ENCODE measurements at regions not wholly inside any gene's neighbourhood (a gene's known extent, or its start where the extent isn't known, plus 50 kb on each side); places are given as distances from the start of the nearest gene placed in this dataset.

DNA sequence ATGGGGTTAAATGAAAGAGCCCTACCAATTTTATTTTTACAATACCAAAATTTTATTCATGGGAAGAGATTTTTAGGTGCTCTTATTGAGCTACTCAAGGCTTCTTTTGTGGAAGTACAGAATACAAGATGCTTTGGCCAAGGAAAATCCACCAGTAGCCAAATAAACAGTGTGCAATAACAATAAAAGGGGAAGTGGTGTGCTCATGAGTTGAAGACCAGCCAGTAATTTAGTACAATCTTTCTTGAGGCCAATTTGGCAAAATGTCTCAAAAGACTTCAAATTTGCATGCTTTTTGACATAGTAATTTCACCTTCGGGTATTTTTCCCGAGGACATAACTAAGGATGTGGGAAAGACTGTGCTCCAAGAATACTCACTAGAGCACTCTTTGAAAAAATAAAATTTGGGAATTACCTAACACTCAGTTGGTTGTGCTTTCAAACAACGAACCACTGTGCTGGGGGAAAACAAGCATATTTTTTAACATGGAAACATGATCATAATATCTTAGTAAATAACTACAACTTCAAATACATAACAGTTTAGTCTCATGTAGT is 294.0 kb downstream of the DIPK2A start:
- Histone ChIP-seq H3K9ac (ENCODE audit: low read depth in 2 of 2, low read length in 2 of 2) (no peak overlapping the region), H3K9me3 (no peaks in the 10 kb centered on the region), H3K27ac (no peak overlapping the region), H3K27me3 (no peaks in the 10 kb centered on the region), H3K4me1 (no peaks in the 10 kb centered on the region), H3K4me3 (no peak overlapping the region), H3K36me3 (no peaks in the 10 kb centered on the region)
- no peak for DNase-seq
- TF ChIP-seq, protein P1, sequence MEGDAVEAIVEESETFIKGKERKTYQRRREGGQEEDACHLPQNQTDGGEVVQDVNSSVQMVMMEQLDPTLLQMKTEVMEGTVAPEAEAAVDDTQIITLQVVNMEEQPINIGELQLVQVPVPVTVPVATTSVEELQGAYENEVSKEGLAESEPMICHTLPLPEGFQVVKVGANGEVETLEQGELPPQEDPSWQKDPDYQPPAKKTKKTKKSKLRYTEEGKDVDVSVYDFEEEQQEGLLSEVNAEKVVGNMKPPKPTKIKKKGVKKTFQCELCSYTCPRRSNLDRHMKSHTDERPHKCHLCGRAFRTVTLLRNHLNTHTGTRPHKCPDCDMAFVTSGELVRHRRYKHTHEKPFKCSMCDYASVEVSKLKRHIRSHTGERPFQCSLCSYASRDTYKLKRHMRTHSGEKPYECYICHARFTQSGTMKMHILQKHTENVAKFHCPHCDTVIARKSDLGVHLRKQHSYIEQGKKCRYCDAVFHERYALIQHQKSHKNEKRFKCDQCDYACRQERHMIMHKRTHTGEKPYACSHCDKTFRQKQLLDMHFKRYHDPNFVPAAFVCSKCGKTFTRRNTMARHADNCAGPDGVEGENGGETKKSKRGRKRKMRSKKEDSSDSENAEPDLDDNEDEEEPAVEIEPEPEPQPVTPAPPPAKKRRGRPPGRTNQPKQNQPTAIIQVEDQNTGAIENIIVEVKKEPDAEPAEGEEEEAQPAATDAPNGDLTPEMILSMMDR (IDR thresholded peaks at IDR 0.05): no peak
- intact Hi-C loops (cut with DNase I): no loop called here

DNA sequence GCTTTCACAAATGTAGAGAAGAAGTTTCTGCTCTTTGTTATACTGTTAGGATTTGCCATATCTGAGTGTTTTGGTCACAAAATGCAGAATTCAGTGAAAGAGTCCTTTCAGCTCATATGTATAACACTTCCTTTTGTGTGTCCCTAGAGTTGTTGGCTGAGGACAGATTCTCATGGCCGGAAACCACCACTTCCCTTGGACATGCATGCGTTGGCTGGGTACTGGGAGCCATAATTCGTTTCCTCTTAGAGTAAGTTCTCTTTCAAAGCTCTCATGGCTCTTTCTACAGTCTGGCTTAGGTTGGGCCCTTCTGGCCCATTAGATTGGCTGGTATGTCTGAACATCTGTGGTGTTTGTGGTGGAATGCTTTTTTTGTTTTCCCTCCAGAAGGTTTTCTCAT is 298.5 kb downstream of the DIPK2A start:
- Histone ChIP-seq H3K27me3 (no peaks in the 10 kb centered on the region), H3K27ac (no peak overlapping the region), H3K4me1 (no peaks in the 10 kb centered on the region), H3K9me3 (no peaks in the 10 kb centered on the region), H3K36me3 (no peaks in the 10 kb centered on the region), H3K9ac (ENCODE audit: low read depth in 2 of 2, low read length in 2 of 2) (no peak overlapping the region), H3K4me3 (no peak overlapping the region)
- no peak for DNase-seq
- intact Hi-C loops (cut with DNase I): no loop called here
- TF ChIP-seq, protein P1 (IDR thresholded peaks at IDR 0.05): no peak

DNA sequence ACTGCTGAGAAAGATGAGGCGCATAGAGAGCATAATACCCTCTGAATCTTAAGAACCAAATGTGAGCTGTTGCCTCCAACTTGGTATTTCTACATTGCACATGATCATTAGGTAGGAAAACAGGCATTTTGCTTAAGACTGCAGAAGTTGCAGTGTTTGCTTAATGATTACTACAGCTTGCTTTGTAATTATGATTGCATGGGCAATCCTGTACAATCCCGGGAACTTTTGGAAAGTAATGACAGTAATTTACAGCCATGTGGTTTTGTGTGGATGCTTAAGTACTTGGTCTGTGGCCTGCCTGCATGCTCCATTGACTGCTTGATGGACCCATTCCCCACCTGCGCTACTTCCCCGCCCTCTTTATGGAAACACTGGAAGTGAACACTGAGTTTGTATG is 301.1 kb downstream of the DIPK2A start:
- DNase-seq: no peak

GRCh38 chr3:144273601-144274000 is 302.0 kb downstream of the DIPK2A start:
- Histone ChIP-seq H3K4me3 (no peak overlapping the region), H3K4me1 (no peaks in the 10 kb centered on the region), H3K27ac (no peak overlapping the region), H3K9me3 (no peaks in the 10 kb centered on the region), H3K27me3 (no peaks in the 10 kb centered on the region), H3K36me3 (no peaks in the 10 kb centered on the region), H3K9ac (ENCODE audit: low read depth in 2 of 2, low read length in 2 of 2) (no peak overlapping the region)
- DNase-seq: no peak
- intact Hi-C loops (cut with DNase I): no loop called here
- TF ChIP-seq, protein P1 (IDR thresholded peaks at IDR 0.05): no peak

More for the DNA sequence above, 301.1 kb downstream of the DIPK2A start:
- intact Hi-C loops (cut with DNase I): no loop called here
- Histone ChIP-seq H3K27me3 (no peaks in the 10 kb centered on the region), H3K4me3 (no peak overlapping the region), H3K4me1 (no peaks in the 10 kb centered on the region), H3K9me3 (no peaks in the 10 kb centered on the region), H3K36me3 (no peaks in the 10 kb centered on the region), H3K9ac (ENCODE audit: low read depth in 2 of 2, low read length in 2 of 2) (no peak overlapping the region), H3K27ac (no peak overlapping the region)
- TF ChIP-seq, protein P1 (IDR thresholded peaks at IDR 0.05): no peak

GRCh38 chr3:144275005-144275404 is 303.4 kb downstream of the DIPK2A start:
- intact Hi-C loops (cut with DNase I): no loop called here
- Histone ChIP-seq H3K27me3 (no peaks in the 10 kb centered on the region), H3K36me3 (no peaks in the 10 kb centered on the region), H3K4me1 (no peaks in the 10 kb centered on the region), H3K9me3 (no peaks in the 10 kb centered on the region), H3K27ac (no peak overlapping the region), H3K9ac (ENCODE audit: low read depth in 2 of 2, low read length in 2 of 2) (no peak overlapping the region), H3K4me3 (no peak overlapping the region)
- no peak for DNase-seq
- TF ChIP-seq, protein P1 (IDR thresholded peaks at IDR 0.05): no peak

Data from colonic mucosa (tissue), 4 donors.